ENCODE measurements at regions not wholly inside any gene's neighbourhood (a gene's known extent, or its start where the extent isn't known, plus 50 kb on each side); places are given as distances from the start of the nearest gene placed in this dataset.
"Not testable (repeated sequence)": the region's sequence is repeated elsewhere in the genome, so short reads cannot be mapped to it uniquely, and the experiment has no call there.

DNA sequence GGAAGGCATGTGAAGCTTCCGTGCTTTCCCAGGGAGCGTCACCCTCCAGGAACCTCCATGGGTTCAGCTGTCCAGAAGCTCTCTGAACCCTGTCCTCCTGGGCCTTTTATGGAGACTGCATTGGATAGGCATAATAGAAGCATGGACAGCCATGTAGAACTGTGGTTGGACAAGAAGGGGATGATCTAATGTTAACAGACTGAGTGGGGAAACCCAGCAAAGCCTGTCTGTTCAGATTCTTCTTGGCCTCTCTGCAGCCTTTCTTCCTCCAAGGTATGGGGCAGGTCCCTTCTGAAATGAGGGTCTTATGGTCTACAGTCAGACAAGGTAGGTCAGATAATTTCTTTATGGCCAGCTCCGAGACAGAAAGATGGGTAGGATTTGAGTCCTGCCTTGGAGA lies 59.1 kb upstream of the CTNNA1 start:
- Histone ChIP-seq H3K9me3 (no peaks in the 10 kb centered on the region), H3K27me3 (no peaks in the 10 kb centered on the region), H3K27ac (no peak overlapping the region), H3K36me3 (no peaks in the 10 kb centered on the region), H3K4me3 (no peak overlapping the region), H3K4me1 (peaks cover 0 to 17% (median 0%) of the 10 kb centered on the region in 4 donors)
- TF ChIP-seq EP300 (IDR thresholded peaks at IDR 0.05) (no peak), POLR2AphosphoS5 (IDR thresholded peaks at IDR 0.05) (no peak), POLR2A (IDR thresholded peaks at IDR 0.05) (no peak)
- TF ChIP-seq, protein P1, sequence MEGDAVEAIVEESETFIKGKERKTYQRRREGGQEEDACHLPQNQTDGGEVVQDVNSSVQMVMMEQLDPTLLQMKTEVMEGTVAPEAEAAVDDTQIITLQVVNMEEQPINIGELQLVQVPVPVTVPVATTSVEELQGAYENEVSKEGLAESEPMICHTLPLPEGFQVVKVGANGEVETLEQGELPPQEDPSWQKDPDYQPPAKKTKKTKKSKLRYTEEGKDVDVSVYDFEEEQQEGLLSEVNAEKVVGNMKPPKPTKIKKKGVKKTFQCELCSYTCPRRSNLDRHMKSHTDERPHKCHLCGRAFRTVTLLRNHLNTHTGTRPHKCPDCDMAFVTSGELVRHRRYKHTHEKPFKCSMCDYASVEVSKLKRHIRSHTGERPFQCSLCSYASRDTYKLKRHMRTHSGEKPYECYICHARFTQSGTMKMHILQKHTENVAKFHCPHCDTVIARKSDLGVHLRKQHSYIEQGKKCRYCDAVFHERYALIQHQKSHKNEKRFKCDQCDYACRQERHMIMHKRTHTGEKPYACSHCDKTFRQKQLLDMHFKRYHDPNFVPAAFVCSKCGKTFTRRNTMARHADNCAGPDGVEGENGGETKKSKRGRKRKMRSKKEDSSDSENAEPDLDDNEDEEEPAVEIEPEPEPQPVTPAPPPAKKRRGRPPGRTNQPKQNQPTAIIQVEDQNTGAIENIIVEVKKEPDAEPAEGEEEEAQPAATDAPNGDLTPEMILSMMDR (IDR thresholded peaks at IDR 0.05): no peak
- WGBS, 5 donors: 94 to 100% (median 95%) methylated on average over 3 of the region's 3 CpGs
- intact Hi-C loops (cut with DNase I; ENCODE audit: low total_unique reads): no loop called here
- DNase-seq: no peak

DNA sequence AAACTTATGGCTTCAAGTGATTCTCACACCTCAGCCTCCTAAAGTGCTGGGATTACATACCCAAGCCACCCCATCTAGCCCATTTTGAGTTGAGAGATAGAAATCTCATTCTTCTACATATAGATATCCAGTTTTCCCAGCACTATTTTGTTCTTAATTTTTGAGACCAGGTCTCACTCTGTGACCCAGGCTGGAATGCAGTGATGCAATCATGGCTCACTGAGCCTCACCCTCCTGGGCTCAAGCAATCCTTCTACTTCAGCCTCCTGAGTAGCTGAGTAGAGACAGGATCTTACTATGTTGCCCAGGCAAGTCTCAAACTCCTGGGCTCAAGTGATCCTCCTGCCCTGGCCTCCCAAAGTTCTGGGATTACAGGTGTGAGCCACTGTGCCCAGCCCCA lies 60.9 kb upstream of the CTNNA1 start:
- no peak for DNase-seq
- H3K4me3 ChIP-seq: no peak overlapping the region
- no peak for TF ChIP-seq POLR2A (IDR thresholded peaks at IDR 0.05)
- TF ChIP-seq EP300 (IDR thresholded peaks at IDR 0.05): no peak
- no peak for TF ChIP-seq POLR2AphosphoS5 (IDR thresholded peaks at IDR 0.05)
- TF ChIP-seq, protein P1 (IDR thresholded peaks at IDR 0.05): no peak
- H3K27ac ChIP-seq: no peak overlapping the region
- H3K4me1 ChIP-seq: peaks cover 0 to 16% (median 0%) of the 10 kb centered on the region in 4 donors
- H3K9me3 ChIP-seq: peaks cover 0 to 7% (median 0%) of the 10 kb centered on the region in 4 donors
- no peaks in the 10 kb centered on the region for H3K36me3 ChIP-seq
- intact Hi-C loops (cut with DNase I; ENCODE audit: low total_unique reads): no loop called here
- H3K27me3 ChIP-seq: no peaks in the 10 kb centered on the region

DNA sequence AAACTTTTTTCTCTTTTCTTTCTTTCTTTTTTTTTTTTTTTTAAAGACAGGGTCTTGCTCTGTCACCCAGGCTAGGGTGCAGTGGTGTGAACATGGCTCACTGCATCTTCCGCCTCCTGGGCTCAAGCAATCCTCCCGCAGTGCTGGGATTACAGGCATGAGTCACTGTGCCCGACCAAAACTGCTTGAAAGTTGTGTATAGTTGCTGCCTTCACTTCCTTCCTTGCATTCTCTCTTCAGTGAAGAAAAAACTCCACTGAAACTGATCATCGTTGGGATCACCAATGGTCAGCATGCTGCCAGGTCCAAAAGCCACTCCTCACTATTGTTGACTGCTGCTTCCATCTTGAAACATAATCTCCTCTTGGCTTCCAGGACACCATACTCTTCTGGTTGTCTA lies 66.6 kb upstream of the CTNNA1 start:
- WGBS, 5 donors: 59 to 76% (median 70%) methylated on average over 4 of the region's 4 CpGs

DNA sequence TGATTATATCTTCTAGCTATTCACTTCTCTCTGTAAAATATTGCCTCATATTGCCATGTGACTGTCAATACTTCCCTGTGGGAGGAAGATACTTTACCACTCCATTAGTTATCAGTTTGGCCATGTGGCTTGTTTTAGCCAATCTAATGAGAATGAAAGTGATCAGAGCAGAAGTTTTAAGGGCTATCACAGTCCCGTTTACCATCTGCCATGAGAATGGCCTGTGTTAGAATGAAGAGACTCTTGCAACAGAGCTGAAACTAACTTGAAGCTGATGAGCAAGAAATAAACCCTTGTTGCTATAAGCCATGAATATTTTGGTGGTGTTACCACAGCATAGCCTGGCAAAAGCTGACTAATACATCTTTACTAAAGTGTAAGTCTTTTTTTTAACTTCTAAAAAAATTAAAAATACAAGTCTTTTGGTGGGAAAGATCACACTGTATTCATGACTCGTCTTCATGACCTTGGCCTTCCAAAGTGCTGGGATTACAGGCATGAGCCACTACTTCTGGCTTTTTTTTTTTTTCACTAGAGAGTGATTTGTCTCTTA lies 68.0 kb upstream of the CTNNA1 start:
- WGBS, 5 donors: 49 to 65% (median 59%) methylated on average over 2 of the region's 2 CpGs
- no peaks in the 10 kb centered on the region for H3K27me3 ChIP-seq
- peaks cover 0 to 16% (median 7%) of the 10 kb centered on the region in 4 donors for H3K9me3 ChIP-seq
- no peak overlapping the region for H3K27ac ChIP-seq
- TF ChIP-seq EP300 (IDR thresholded peaks at IDR 0.05) (no peak), POLR2A (IDR thresholded peaks at IDR 0.05) (no peak), POLR2AphosphoS5 (IDR thresholded peaks at IDR 0.05) (no peak)
- TF ChIP-seq, protein P1 (IDR thresholded peaks at IDR 0.05): no peak
- no peak overlapping the region for H3K4me3 ChIP-seq
- intact Hi-C loops (cut with DNase I; ENCODE audit: low total_unique reads): no loop called here
- DNase-seq: no peak
- no peaks in the 10 kb centered on the region for H3K4me1 ChIP-seq
- no peaks in the 10 kb centered on the region for H3K36me3 ChIP-seq

More for the DNA sequence above, 66.6 kb upstream of the CTNNA1 start:
- TF ChIP-seq, protein P1 (IDR thresholded peaks at IDR 0.05): no peak
- TF ChIP-seq POLR2A (IDR thresholded peaks at IDR 0.05) (no peak), EP300 (IDR thresholded peaks at IDR 0.05) (no peak), POLR2AphosphoS5 (IDR thresholded peaks at IDR 0.05) (no peak)
- no peak for DNase-seq
- intact Hi-C loops (cut with DNase I; ENCODE audit: low total_unique reads): no loop called here
- no peak overlapping the region for H3K4me3 ChIP-seq
- peaks cover 0 to 16% (median 7%) of the 10 kb centered on the region in 4 donors for H3K9me3 ChIP-seq
- no peaks in the 10 kb centered on the region for H3K4me1 ChIP-seq
- H3K36me3 ChIP-seq: no peaks in the 10 kb centered on the region
- H3K27me3 ChIP-seq: no peaks in the 10 kb centered on the region
- H3K27ac ChIP-seq: no peak overlapping the region

DNA sequence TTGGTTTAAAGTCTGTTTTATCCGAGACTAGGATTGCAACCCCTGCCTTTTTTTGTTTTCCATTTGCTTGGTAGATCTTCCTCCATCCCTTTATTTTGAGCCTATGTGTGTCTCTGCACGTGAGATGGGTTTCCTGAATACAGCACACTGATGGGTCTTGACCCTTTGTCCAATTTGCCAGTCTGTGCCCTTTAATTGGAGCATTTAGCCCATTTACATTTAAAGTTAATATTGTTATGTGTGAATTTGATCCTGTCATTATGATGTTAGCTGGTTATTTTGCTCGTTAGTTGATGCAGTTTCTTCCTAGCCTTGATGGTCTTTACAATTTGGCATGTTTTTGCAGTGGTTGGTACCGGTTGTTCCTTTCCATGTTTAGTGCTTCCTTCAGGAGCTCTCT lies 70.8 kb upstream of the CTNNA1 start:
- H3K27ac ChIP-seq; H3K4me1 ChIP-seq; intact Hi-C loops (cut with DNase I; ENCODE audit: low total_unique reads); H3K27me3 ChIP-seq; H3K36me3 ChIP-seq; H3K4me3 ChIP-seq; H3K9me3 ChIP-seq; DNase-seq: not testable (repeated sequence)
- WGBS, 5 donors: 63 to 100% (median 76%) methylated on average over 1 to 3 of the region's 4 CpGs

DNA sequence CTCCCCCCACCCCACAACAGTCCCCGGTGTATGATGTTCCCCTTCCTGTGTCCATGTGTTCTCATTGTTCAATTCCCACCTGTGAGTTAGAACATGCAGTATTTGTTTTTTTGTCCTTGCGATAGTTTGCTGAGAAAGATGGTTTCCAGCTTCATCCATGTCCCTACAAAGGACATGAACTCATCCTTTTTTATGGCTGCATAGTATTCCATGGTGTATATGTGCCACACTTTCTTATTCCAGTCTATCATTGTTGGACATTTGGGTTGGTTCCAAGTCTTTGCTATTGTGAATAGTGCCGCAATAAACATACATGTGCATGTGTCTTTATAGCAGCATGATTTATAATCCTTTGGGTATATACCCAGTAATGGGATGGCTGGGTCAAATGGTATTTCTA lies 74.4 kb upstream of the CTNNA1 start:
- H3K27ac ChIP-seq; H3K27me3 ChIP-seq; DNase-seq; H3K4me1 ChIP-seq; intact Hi-C loops (cut with DNase I; ENCODE audit: low total_unique reads); H3K9me3 ChIP-seq; H3K4me3 ChIP-seq; H3K36me3 ChIP-seq: not testable (repeated sequence)
- WGBS, 5 donors: 89 to 98% (median 94%) methylated on average over 2 to 3 of the region's 3 CpGs

All from stomach (tissue), 8 donors.